Kidney epithelial cell (primary cell): ENCODE measurements at regions not wholly inside any gene's neighbourhood (a gene's known extent, or its start where the extent isn't known, plus 50 kb on each side); places are given as distances from the start of the nearest gene placed in this dataset.

Experiments used
- DNase-seq: peaks from one replicate; pipeline ENCODE4 v3.0.0-alpha.2; 2010; ENCODE audit warnings: low read depth
- H3K27me3 ChIP-seq: 2 replicates; pipeline ENCODE4 v1.6.0; 2011; ENCODE audit warnings: low read length; ENCODE audit not compliant: control insufficient read depth, insufficient read depth
- H3K36me3 ChIP-seq: 2 replicates; pipeline ENCODE4 v1.5.1; 2011; ENCODE audit warnings: low read length; ENCODE audit not compliant: control insufficient read depth, insufficient read depth
- H3K4me3 ChIP-seq: 2 replicates; pipeline ENCODE4 v1.5.1; 2011; ENCODE audit warnings: low read depth, mild to moderate bottlenecking, control low read depth, low read length
- TF ChIP-seq, protein P1 (sequence below): IDR thresholded peaks from 2 replicates; pipeline ENCODE4 v1.5.1; 2011; ENCODE audit warnings: mild to moderate bottlenecking, moderate library complexity, low read length, control low read depth, inconsistent platforms; ENCODE audit not compliant: insufficient read depth, poor library complexity, severe bottlenecking

DNA sequence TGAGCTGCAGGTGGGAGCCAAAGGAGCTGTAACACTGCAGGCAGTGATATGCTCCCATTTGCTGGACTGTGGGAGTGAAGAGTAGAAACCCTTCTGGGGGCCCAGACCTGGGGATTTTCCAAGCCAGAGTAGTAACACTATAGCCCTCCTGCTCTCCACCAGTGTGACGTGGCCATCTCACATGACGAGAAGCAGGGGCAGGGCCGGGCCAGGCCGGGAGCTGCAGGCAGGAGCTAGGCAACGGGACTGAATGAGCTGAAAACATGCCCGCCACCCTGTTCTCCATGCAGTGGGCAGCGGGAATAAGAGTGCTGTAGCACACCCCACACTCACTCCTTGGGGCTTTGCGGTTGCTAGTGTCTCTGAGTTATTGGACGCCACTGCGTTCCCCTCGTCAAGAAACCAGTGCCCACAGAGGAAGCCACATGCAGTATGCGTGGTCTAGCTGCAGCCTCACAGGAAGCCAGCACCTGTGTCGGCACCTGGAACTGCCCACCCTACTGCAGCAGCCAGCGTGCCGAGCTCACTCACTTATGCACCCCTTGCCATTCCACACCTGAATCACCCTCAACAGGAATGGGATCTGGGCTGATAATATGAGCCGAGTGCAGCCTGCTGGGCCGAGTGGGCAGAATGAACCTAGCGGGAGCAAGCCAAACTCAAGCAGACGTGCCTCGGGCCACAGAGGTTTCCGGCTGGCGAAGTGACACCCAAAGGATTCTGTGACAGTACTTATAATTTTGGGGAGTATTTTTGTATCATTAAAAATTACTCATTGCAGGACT lies 1389.6 kb downstream of the KCNT2 start:
- TF ChIP-seq, protein P1, sequence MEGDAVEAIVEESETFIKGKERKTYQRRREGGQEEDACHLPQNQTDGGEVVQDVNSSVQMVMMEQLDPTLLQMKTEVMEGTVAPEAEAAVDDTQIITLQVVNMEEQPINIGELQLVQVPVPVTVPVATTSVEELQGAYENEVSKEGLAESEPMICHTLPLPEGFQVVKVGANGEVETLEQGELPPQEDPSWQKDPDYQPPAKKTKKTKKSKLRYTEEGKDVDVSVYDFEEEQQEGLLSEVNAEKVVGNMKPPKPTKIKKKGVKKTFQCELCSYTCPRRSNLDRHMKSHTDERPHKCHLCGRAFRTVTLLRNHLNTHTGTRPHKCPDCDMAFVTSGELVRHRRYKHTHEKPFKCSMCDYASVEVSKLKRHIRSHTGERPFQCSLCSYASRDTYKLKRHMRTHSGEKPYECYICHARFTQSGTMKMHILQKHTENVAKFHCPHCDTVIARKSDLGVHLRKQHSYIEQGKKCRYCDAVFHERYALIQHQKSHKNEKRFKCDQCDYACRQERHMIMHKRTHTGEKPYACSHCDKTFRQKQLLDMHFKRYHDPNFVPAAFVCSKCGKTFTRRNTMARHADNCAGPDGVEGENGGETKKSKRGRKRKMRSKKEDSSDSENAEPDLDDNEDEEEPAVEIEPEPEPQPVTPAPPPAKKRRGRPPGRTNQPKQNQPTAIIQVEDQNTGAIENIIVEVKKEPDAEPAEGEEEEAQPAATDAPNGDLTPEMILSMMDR, result no peak
- DNase-seq, result no peak

DNA sequence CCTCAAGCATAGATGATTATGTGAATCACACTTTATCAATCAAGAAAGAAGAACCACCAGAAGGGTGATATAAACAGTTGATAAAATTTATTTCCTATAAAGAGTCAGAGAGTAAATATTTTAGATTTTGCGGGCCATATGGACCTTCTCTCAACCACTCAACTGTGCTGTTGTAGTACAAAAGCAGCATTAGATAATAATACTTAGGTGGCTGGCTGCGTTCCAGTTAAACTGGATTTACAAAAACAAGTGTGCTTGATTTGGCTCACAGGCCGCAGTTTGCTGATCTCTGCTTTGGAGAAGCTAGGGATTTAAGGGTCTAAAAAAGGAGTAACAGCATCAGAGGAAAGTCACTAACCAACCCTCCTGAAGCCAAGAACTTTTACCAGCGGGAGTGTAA lies 1406.0 kb downstream of the KCNT2 start:
- no peaks in the 10 kb centered on the region for H3K27me3 ChIP-seq
- no peak for DNase-seq
- H3K4me3 ChIP-seq, result no peak overlapping the region
- H3K36me3 ChIP-seq, result no peaks in the 10 kb centered on the region
- TF ChIP-seq, protein P1, result no peak

More for the DNA sequence above, 1389.6 kb downstream of the KCNT2 start:
- Histone ChIP-seq H3K4me3 (no peak overlapping the region), H3K36me3 (no peaks in the 10 kb centered on the region), H3K27me3 (no peaks in the 10 kb centered on the region)

DNA sequence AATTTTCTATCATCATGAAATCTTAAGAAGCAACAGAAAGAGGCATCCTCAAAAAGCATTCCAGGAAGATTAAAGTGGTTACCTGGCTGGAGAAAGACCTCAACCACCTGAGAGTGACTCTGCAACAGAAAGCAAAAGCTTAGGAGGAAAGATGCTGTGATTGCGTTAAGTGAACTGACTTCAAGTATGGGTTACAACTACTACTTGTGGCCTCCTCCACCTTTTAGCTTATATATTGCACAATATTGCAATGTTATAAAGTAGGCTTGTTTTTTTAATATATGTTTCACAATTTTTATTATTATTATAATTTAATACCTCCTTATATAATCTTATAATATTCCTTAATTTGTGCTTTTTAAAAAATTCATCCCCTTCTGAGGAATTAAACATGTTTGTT lies 1407.5 kb downstream of the KCNT2 start:
- TF ChIP-seq, protein P1, result no peak
- no peaks in the 10 kb centered on the region for H3K27me3 ChIP-seq
- no peak overlapping the region for H3K4me3 ChIP-seq
- DNase-seq, result no peak
- no peaks in the 10 kb centered on the region for H3K36me3 ChIP-seq

DNA sequence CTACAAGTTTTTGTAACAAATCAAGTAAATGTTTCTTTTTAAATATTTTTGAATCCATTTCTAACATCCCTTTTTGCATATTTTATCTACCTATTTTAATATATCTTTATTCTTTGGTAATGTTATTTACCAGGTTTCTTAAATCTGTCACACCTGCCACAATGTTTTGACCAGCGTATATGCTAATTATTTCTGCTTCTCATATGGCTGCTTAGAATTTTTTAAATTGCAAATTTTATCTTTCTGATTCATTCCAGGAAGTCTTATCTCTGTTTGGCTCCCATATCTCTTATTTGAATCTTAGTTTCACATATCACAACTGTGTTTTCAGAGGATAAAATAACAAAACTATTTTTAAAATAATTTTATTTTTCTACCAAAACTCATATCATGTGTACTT lies 1411.1 kb downstream of the KCNT2 start:
- TF ChIP-seq, protein P1, result no peak
- DNase-seq, result no peak
- Histone ChIP-seq H3K36me3 (no peaks in the 10 kb centered on the region), H3K4me3 (no peak overlapping the region), H3K27me3 (no peaks in the 10 kb centered on the region)

DNA sequence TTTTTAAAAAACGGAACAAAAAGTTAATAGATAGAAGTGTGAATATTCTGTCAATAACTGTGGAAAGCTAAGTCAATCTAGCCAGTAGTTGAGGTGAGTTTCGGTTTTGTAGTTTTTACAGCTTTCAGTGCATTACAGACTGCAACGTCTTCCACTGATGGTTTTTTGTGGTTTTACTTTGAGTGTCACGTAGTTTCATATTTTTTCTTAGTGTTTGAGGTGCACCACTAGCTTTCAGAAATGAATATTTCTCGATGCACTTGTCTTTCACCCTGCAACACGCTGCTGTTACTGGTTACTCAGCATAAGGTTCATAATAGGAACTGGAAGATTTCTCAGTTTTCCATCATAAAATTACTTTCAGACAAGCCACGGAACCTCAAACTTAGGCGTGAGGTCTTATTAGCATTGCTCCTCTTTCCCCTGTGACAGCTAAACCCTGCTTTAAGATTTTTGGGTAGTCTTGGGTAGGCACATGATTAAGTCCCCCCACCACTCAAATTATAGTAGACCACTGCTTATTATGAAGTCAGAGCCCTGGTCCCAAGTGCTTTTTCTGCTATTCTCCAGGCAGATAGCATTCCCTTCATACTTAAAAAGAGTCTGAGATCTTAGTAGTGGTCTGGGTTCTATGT lies 1412.7 kb downstream of the KCNT2 start:
- no peaks in the 10 kb centered on the region for H3K36me3 ChIP-seq
- no peak overlapping the region for H3K4me3 ChIP-seq
- TF ChIP-seq, protein P1, result no peak
- no peak for DNase-seq
- no peaks in the 10 kb centered on the region for H3K27me3 ChIP-seq
